ENCODE measurements at regions not wholly inside any gene's neighbourhood (a gene's known extent, or its start where the extent isn't known, plus 50 kb on each side); places are given as distances from the start of the nearest gene placed in this dataset.

DNA sequence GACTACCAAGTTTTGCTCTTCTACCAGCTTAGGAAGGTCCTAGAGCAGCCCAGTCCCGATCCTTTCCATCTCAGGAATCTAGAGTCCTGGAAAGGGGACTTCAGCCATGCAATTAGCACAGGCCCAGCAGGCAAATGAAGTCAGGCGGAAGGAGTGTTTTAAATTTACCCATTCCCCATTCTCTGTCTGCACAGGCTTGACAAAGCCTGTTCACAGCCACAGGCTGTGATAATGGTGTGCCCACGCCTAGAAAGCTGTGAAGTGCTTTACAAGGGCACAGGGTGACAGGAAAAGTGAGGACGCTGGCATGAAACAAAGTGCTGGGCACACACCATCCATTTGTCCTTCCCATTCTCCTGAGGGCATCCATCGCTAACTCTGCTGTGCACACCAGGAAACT lies 79.0 kb downstream of the PITPNM2 start:
- H2AFZ ChIP-seq = no peak overlapping the region
- H3K4me3 ChIP-seq = no peak overlapping the region
- Mint-ChIP-seq H3K27ac (no peak overlapping the region), H3K4me3 (no peak overlapping the region), H3K36me3 (ENCODE audit: low read depth) (no peaks in the 10 kb centered on the region), H3K27me3 (ENCODE audit: insufficient read depth, low read depth, poor library complexity) (peaks cover 9% of the 10 kb centered on the region), H3K4me1 (peaks cover 10% of the 10 kb centered on the region; the same call in 2 of the 3 replicates), H3K9me3 (no peaks in the 10 kb centered on the region)
- no peaks in the 10 kb centered on the region for H3K27me3 ChIP-seq (ENCODE audit: insufficient read depth)
- no peaks in the 10 kb centered on the region for H3K9me2 ChIP-seq (ENCODE audit: insufficient read depth)
- H3K27ac ChIP-seq (ENCODE audit: low read depth) = no peak overlapping the region
- H3K36me3 ChIP-seq (ENCODE audit: insufficient read depth) = no peaks in the 10 kb centered on the region
- no peak overlapping the region for H3K4me2 ChIP-seq
- no peak for ATAC-seq
- H3F3A ChIP-seq (replicated peaks; ENCODE audit: low read depth) = no peaks in the 10 kb centered on the region
- no peaks in the 10 kb centered on the region for H3K79me2 ChIP-seq (replicated peaks; ENCODE audit: insufficient read depth)
- TF ChIP-seq, protein P1, sequence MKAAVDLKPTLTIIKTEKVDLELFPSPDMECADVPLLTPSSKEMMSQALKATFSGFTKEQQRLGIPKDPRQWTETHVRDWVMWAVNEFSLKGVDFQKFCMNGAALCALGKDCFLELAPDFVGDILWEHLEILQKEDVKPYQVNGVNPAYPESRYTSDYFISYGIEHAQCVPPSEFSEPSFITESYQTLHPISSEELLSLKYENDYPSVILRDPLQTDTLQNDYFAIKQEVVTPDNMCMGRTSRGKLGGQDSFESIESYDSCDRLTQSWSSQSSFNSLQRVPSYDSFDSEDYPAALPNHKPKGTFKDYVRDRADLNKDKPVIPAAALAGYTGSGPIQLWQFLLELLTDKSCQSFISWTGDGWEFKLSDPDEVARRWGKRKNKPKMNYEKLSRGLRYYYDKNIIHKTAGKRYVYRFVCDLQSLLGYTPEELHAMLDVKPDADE (IDR thresholded peaks at IDR 0.05) = no peak
- TF ChIP-seq, protein P2, sequence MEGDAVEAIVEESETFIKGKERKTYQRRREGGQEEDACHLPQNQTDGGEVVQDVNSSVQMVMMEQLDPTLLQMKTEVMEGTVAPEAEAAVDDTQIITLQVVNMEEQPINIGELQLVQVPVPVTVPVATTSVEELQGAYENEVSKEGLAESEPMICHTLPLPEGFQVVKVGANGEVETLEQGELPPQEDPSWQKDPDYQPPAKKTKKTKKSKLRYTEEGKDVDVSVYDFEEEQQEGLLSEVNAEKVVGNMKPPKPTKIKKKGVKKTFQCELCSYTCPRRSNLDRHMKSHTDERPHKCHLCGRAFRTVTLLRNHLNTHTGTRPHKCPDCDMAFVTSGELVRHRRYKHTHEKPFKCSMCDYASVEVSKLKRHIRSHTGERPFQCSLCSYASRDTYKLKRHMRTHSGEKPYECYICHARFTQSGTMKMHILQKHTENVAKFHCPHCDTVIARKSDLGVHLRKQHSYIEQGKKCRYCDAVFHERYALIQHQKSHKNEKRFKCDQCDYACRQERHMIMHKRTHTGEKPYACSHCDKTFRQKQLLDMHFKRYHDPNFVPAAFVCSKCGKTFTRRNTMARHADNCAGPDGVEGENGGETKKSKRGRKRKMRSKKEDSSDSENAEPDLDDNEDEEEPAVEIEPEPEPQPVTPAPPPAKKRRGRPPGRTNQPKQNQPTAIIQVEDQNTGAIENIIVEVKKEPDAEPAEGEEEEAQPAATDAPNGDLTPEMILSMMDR (conservative IDR thresholded peaks at IDR 0.05; ENCODE audit: low read depth in 2 of 2) = no peak
- TF ChIP-seq POLR2AphosphoS5 (IDR thresholded peaks at IDR 0.05; ENCODE audit: low read depth) (no peak), NANOG (IDR thresholded peaks at IDR 0.05; ENCODE audit: borderline replicate concordance) (no peak), EZH2phosphoT487 (IDR thresholded peaks at IDR 0.05; ENCODE audit: unreplicated experiment) (no peak), EZH2 (IDR thresholded peaks at IDR 0.05; ENCODE audit: low read depth, unreplicated experiment) (no peak)
- TF ChIP-seq, protein P3, sequence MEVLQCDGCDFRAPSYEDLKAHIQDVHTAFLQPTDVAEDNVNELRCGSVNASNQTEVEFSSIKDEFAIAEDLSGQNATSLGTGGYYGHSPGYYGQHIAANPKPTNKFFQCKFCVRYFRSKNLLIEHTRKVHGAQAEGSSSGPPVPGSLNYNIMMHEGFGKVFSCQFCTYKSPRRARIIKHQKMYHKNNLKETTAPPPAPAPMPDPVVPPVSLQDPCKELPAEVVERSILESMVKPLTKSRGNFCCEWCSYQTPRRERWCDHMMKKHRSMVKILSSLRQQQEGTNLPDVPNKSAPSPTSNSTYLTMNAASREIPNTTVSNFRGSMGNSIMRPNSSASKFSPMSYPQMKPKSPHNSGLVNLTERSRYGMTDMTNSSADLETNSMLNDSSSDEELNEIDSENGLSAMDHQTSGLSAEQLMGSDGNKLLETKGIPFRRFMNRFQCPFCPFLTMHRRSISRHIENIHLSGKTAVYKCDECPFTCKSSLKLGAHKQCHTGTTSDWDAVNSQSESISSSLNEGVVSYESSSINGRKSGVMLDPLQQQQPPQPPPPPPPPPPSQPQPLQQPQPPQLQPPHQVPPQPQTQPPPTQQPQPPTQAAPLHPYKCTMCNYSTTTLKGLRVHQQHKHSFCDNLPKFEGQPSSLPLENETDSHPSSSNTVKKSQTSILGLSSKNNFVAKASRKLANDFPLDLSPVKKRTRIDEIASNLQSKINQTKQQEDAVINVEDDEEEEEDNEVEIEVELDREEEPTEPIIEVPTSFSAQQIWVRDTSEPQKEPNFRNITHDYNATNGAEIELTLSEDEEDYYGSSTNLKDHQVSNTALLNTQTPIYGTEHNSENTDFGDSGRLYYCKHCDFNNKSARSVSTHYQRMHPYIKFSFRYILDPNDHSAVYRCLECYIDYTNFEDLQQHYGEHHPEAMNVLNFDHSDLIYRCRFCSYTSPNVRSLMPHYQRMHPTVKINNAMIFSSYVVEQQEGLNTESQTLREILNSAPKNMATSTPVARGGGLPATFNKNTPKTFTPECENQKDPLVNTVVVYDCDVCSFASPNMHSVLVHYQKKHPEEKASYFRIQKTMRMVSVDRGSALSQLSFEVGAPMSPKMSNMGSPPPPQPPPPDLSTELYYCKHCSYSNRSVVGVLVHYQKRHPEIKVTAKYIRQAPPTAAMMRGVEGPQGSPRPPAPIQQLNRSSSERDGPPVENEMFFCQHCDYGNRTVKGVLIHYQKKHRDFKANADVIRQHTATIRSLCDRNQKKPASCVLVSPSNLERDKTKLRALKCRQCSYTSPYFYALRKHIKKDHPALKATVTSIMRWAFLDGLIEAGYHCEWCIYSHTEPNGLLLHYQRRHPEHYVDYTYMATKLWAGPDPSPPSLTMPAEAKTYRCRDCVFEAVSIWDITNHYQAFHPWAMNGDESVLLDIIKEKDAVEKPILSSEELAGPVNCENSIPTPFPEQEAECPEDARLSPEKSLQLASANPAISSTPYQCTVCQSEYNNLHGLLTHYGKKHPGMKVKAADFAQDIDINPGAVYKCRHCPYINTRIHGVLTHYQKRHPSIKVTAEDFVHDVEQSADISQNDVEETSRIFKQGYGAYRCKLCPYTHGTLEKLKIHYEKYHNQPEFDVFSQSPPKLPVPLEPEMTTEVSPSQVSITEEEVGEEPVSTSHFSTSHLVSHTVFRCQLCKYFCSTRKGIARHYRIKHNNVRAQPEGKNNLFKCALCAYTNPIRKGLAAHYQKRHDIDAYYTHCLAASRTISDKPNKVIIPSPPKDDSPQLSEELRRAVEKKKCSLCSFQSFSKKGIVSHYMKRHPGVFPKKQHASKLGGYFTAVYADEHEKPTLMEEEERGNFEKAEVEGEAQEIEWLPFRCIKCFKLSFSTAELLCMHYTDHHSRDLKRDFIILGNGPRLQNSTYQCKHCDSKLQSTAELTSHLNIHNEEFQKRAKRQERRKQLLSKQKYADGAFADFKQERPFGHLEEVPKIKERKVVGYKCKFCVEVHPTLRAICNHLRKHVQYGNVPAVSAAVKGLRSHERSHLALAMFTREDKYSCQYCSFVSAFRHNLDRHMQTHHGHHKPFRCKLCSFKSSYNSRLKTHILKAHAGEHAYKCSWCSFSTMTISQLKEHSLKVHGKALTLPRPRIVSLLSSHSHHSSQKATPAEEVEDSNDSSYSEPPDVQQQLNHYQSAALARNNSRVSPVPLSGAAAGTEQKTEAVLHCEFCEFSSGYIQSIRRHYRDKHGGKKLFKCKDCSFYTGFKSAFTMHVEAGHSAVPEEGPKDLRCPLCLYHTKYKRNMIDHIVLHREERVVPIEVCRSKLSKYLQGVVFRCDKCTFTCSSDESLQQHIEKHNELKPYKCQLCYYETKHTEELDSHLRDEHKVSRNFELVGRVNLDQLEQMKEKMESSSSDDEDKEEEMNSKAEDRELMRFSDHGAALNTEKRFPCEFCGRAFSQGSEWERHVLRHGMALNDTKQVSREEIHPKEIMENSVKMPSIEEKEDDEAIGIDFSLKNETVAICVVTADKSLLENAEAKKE (CRISPR knock-in tag; IDR thresholded peaks at IDR 0.05) = no peak
- TF ChIP-seq, protein P4, sequence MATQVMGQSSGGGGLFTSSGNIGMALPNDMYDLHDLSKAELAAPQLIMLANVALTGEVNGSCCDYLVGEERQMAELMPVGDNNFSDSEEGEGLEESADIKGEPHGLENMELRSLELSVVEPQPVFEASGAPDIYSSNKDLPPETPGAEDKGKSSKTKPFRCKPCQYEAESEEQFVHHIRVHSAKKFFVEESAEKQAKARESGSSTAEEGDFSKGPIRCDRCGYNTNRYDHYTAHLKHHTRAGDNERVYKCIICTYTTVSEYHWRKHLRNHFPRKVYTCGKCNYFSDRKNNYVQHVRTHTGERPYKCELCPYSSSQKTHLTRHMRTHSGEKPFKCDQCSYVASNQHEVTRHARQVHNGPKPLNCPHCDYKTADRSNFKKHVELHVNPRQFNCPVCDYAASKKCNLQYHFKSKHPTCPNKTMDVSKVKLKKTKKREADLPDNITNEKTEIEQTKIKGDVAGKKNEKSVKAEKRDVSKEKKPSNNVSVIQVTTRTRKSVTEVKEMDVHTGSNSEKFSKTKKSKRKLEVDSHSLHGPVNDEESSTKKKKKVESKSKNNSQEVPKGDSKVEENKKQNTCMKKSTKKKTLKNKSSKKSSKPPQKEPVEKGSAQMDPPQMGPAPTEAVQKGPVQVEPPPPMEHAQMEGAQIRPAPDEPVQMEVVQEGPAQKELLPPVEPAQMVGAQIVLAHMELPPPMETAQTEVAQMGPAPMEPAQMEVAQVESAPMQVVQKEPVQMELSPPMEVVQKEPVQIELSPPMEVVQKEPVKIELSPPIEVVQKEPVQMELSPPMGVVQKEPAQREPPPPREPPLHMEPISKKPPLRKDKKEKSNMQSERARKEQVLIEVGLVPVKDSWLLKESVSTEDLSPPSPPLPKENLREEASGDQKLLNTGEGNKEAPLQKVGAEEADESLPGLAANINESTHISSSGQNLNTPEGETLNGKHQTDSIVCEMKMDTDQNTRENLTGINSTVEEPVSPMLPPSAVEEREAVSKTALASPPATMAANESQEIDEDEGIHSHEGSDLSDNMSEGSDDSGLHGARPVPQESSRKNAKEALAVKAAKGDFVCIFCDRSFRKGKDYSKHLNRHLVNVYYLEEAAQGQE (IDR thresholded peaks at IDR 0.05; ENCODE audit: unreplicated experiment) = no peak
- no peaks in the 10 kb centered on the region for H4K20me1 ChIP-seq (replicated peaks; ENCODE audit: insufficient read depth)
- no peaks in the 10 kb centered on the region for H3K4me1 ChIP-seq (ENCODE audit: insufficient read depth)
- DNase-seq (ENCODE audit: low spot score) = no peak
